ENCODE measurements at regions not wholly inside any gene's neighbourhood (a gene's known extent, or its start where the extent isn't known, plus 50 kb on each side); places are given as distances from the start of the nearest gene placed in this dataset.

DNA sequence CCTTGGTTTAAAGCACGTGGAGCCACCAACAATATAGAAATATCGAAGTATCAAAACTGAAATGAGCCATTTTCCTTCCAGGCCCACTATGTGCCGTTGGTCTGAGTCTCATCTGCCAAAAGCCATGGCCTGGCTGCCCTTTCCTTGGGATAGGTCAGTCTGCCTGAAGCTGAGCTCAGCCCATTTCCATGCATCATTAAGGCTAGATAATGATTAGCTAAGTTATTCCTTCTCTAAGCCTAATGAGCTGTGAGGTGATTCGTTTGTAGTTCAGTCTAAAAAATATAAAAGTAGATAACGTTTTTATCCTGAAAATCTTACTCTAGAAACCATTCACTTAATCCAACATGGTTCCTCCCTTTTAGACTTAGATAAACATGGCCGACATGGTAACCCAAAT lies 936.2 kb upstream of the LCORL start:
- no peak for DNase-seq (ENCODE audit: low read depth)

DNA sequence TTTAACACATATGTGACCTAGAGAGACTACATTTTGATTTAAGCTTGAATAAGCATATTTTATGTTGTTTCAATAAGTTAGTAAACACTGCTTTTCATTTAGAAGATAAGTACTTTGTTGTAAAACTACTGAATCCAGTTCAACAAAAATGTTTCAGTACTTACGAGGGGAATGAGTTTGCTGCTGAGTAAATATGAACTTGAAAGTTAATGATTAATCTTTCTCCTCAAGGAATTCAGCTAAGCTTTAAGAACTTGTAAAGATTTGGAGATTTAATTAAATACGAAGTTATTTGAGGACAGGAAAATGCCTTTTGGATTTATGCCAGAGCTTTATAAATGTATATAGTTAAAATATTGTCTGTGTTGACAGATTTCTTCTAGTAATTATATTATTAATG lies 933.0 kb upstream of the LCORL start:
- no peak for DNase-seq (ENCODE audit: low read depth)

DNA sequence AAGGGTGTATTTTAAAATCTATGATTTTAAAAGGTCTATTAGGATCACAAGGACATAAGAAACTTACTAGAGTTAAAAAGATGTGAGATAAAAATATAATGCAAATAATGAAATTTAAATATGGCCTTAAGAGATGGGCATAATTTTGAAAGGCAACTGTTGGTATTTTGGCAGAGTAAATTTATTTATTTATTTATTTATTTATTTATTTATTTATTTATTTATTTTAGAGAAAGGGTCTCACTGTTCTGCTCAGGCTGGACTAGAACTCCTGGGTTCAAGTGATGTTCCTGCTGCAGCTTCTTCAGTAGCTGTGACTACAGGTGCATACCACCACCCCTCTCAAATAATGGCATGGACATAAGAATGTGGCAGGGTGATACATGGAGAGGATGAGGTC lies 932.1 kb upstream of the LCORL start:
- DNase-seq (ENCODE audit: low read depth) = no peak

DNA sequence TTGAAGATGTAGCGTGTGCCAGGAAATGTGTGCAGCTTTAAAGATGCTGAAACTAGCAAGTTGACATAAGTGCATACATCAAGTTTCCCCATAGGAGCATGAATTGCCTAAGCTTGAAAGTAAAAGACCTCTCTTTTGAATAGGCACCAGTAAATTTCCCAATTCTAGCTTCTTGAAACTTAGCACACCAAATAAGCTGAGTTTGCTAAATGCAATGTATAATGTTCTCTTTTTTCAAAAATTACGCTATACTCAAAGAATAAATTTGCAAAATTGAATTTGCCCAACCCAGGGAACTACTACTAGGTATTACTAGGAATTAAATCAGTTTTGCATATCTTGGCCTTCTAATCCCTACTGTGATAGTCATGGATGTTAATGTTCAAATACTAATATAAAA lies 923.9 kb upstream of the LCORL start:
- DNase-seq (ENCODE audit: low read depth) = no peak

DNA sequence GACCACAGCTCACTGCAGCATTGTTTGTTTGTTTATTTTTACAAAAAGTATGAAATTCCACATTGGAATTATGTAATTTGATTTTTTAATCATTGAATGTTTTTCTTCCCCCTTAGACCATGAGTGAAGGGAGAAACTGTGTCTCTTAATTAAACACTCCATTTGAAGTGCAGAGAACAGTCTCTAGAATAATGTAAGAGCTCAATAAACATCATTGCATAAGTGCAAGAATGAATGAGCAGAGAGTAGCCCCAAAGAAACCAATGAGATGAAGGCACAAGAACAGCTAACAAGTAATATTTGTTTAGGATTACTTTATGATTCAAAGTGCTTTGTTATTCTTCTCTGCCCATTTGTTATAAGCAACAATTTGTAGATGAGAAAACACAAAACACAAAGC lies 921.3 kb upstream of the LCORL start:
- DNase-seq (ENCODE audit: low read depth) = no peak

DNA sequence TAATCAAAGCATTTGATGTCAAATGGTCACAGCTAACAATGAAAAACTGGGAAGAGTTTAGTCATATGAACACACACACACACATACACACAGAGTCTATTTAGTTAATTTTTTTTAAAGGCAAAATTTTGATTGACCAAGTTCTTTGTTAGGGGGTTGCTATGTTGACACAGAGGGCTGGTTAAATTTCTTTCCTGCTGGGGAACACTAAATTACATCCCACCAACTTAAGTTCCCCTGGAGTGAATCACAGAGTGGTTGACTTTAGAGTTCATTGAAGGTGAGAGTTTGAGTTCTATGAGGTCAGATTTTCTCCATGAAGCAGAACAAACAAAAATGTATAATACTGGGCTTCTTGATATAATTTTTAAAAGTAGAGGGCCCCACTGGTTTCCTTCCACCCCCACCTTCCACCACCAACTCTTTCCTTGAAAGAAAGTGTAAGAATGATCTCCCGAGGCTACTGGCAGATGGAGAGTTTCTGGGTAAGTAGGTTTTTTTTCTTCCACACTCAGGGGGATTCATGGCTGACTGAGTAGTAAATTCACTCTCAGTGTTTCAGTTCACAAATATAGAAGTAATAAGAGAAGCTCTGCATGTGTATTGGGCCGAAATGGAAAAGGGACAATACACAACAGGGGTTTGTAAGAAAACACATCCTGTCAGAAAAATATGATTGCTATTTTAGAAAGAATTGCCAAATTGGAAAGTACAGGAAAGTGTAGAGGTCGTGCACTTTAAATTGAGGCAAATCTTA lies 917.0 kb upstream of the LCORL start:
- no peak for DNase-seq (ENCODE audit: low read depth)

- DNase-seq (ENCODE audit: low read depth) = no peak
Observed at GRCh38 chr4:18937746-18938145, 916.2 kb upstream of the LCORL start.

DNA sequence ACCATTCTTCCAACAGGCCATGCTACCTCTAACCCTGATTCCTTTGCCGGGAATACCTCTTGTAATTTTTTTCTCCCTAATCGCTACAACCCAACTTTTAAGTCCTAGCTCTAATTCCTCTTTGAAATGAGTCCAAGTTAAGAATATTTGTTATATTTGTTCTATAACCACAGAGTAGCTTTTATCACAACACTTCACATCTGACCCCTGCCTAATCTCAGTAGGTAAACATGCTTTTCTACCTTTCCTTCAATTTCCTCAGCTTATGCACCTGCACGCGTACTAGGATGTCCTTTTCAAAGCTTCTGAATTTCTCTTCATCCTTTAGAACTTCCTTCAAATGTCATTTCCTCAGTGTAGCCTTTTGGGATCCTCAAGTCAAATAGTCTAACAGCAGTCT lies 915.5 kb upstream of the LCORL start:
- no peak for DNase-seq (ENCODE audit: low read depth)

DNA sequence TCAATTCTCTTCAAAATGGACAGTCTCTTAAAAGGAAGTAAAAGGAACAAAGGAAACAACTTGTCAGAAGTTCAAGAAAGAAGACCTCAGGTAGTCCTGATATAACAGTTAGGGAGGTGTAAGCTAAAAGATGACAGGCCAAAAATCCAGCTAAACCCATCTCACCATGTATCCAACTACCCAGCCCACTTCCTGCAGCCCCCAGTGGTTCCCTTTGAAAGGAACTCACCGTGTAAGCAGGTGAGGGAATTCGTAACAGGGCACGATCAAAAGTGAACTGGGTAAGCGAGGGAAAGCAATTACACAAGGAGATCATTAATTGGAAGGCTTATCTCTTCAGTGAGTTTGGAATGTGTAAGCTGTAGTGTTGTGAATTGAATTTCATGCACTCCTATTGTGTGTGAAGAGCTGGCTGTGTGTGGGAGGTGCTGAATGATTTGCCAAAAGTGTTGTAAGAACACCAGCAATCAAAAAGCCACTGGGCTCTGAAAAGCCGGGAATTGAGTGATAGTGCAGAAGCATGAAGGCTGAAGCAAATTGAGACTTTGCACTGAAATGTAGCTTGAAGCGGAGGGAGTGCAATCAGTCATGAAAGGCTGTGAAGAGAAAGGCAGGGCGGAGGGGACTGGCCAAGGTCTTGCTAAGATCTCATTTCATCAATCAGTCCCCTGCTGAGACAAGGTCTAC lies 914.2 kb upstream of the LCORL start:
- DNase-seq (ENCODE audit: low read depth) = no peak

DNA sequence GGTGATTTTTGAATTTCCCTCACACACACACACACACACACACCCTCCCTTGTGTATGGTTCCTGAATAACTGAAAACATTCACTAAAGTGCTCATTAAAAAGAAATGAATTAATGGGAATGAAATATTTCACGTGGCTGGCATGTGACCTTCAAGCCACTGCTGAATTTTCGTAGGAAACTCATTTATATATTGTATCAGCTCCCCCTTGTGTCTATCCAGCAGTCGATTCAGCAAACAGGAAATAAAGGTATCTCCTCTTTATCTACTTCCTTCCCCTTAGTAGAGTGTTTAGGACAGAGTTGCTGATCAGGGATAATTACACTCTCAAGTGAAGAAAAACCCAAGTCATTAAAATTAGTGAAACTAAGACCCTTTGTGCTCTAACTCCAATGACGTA lies 912.6 kb upstream of the LCORL start:
- no peak for DNase-seq (ENCODE audit: low read depth)

DNA sequence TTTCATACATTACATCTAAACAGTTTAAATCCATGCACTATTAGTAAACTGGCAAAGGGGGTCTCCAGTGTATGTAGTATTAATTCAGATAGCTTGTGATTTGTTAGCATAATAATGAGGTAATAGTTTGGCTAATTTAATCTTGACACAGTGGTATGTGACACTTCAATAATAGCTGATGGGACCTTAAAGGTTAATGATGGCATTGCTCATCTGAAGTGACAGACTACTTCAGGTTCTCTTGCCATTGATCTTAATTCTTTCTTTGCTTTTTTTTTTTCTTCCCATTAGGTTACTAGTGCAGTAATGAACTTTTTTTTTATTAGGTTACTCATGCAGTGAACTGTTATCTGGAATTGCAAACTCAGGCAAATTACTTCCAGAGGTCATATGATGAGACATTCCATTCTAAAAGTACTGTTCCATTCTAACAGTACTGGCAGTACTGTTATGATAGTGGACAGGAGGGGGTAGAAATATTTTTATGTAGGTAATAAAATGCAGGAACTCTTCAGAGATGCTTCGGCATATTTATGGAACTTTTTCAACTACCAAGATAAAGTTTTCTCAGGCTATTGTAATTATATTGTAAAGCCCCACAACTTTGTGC lies 911.3 kb upstream of the LCORL start:
- DNase-seq (ENCODE audit: low read depth) = no peak

- no peak for DNase-seq (ENCODE audit: low read depth)
Observed at GRCh38 chr4:18931643-18932377, 910.3 kb upstream of the LCORL start.

- DNase-seq (ENCODE audit: low read depth) = no peak
Observed at GRCh38 chr4:18930487-18930886, 908.9 kb upstream of the LCORL start.

- DNase-seq (ENCODE audit: low read depth) = no peak
Observed at GRCh38 chr4:18923496-18924161, 902.1 kb upstream of the LCORL start.

DNA sequence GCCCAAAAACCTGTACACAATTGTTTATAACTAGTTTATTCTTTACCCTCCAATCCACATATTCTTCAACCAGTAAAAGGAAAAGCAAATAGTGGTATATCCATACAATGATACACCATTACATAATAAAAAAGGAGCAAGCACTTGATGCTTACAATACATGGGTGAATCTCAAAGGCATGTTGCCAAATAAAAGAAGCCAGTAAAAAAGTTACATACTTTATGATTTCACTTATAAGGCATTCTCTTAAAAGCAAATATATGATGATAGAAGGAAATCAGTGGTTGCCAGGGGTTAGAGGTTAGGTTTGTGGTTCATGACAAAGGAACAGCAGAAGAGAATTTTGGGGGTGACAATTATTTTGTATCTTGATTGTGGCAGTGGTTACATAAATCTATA lies 896.1 kb upstream of the LCORL start:
- no peak for DNase-seq (ENCODE audit: low read depth)

DNA sequence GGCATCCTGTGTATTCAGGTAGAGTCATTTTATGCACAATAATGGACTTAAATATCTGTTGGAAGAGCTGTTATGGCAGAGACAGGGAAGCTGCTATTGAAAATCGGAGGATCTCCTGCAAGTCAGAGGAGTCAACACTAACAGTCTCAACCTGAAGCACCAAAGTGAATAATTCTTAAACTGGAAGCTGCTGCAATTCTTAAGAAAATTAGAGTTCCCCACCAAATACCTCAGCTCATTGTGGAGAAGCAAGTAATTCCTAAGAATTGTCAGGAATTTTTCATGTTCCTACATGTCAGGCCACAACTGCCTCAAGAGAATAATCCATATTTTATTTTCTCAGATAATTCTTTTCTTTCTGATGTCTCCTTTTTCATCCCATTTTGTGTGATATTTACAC lies 892.6 kb upstream of the LCORL start:
- no peak for DNase-seq (ENCODE audit: low read depth)

- DNase-seq (ENCODE audit: low read depth) = no peak
Observed at GRCh38 chr4:18894928-18895327, 873.4 kb upstream of the LCORL start.

GRCh38 chr4:18882468-18882867 lies 860.9 kb upstream of the LCORL start:
- DNase-seq (ENCODE audit: low read depth) = no peak

DNA sequence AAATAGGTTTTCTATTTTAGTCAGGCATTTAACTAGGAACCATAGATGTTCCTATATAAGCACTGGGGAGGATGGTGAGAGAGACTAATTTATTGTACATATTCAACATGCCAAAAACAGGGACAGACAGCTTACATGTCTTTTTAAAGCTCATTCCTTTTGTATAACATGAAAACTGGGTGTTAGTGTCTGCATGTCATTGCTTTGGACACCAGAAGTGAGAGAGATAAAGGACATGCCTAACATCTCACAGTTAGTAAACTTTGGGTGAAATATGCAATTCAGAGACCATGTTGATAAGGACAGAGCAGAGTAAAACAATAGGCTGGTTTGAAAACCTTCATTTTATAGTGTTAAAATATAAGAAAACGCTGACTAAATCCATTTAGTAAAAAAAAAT lies 860.0 kb upstream of the LCORL start:
- DNase-seq (ENCODE audit: low read depth) = no peak

GRCh38 chr4:18880871-18881270 lies 859.3 kb upstream of the LCORL start:
- DNase-seq (ENCODE audit: low read depth) = no peak

DNA sequence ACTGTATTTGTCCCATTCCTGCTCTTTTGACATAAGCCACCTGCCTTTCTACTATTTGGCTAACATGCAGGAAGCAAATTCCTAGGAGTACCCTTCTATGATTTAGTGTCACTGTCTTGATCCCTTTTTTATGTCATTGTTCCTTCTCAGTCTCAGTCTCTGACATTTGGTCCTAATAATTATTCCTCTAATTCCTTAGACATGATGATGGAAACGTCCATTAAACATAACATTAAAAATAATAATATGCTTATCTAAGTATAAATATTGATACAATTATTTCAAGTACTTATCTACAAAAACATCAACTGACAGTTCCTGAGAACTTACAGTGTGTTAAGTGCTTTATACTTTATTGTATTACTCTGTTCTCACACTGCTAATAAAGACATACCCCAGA lies 857.0 kb upstream of the LCORL start:
- no peak for DNase-seq (ENCODE audit: low read depth)

GRCh38 chr4:18869166-18869565 lies 847.6 kb upstream of the LCORL start:
- no peak for DNase-seq (ENCODE audit: low read depth)
